Naive thymus-derived CD4-positive, alpha-beta T cell (primary cell): ENCODE measurements at regions not wholly inside any gene's neighbourhood (a gene's known extent, or its start where the extent isn't known, plus 50 kb on each side); places are given as distances from the start of the nearest gene placed in this dataset.

Source experiments
- ATAC-seq: fragments of 150-1000 bp; cut with Tn5 transposase; 2 replicates; pipeline ENCODE4 v1.10.0; 2021; ENCODE audit warnings: mild to moderate bottlenecking, moderate library complexity
- CTCF ChIA-PET: fragments of 350-600 bp; sonication (Branson Sonifier 250); formaldehyde crosslinking; loops from one replicate; lab custom pipeline; 2021; ENCODE audit warnings: antibody characterized with exemption; lab: Charles Lee
- POLR2A ChIA-PET: fragments of 350-600 bp; sonication (Branson Sonifier 250); formaldehyde crosslinking; loops from one replicate; lab custom pipeline; 2021; ENCODE audit warnings: antibody characterized with exemption, inconsistent platforms; lab: Charles Lee
- DNase-seq, 9 donors: peaks; one replicate each; pipeline versions ENCODE4 v3.0.0 to v3.0.0-alpha.2; 2020 to 2022; ENCODE audit warnings: mixed read lengths in 1 of 9
- H3K27ac ChIP-seq: one replicate; pipeline ENCODE4 v1.7.0; 2013; ENCODE audit warnings: mild to moderate bottlenecking, low read depth, low read length, moderate library complexity
- H3K27me3 ChIP-seq, 2 donors: one replicate each; pipeline ENCODE4 v1.7.0; 2013; ENCODE audit warnings: low read length in 2 of 2, mild to moderate bottlenecking in 2 of 2, moderate library complexity in 2 of 2; ENCODE audit not compliant: control insufficient read depth in 2 of 2, insufficient read depth in 2 of 2
- H3K36me3 ChIP-seq, 3 experiments: 1 replicate in 2 of 3; 2 replicates in 1 of 3; pipeline ENCODE4 v1.7.0; 2013; ENCODE audit warnings: low read length in 3 of 3, mild to moderate bottlenecking in 3 of 3, moderate library complexity in 1 of 3; ENCODE audit not compliant: insufficient read depth in 3 of 3, control insufficient read depth in 2 of 3
- H3K4me1 ChIP-seq, 2 donors: one replicate each; pipeline ENCODE4 v1.7.0; 2013; ENCODE audit warnings: low read length in 2 of 2, mild to moderate bottlenecking in 2 of 2, moderate library complexity in 1 of 2; ENCODE audit not compliant: control insufficient read depth in 2 of 2, insufficient read depth in 2 of 2
- H3K4me3 ChIP-seq: 2 replicates; pipeline ENCODE4 v1.7.0; 2013; ENCODE audit warnings: mild to moderate bottlenecking, low read length
- H3K9me3 ChIP-seq, 3 experiments: 1 replicate in 2 of 3; 2 replicates in 1 of 3; pipeline ENCODE4 v1.7.0; 2013; ENCODE audit warnings: low read length in 3 of 3; ENCODE audit not compliant: control insufficient read depth in 2 of 3
- H3K27ac Mint-ChIP-seq, 9 donors: one replicate each; pipeline ENCODE4 v1.8.0; 2020 to 2022; ENCODE audit warnings: mixed read lengths in 9 of 9, mild to moderate bottlenecking in 8 of 9, moderate library complexity in 5 of 9, inconsistent platforms in 2 of 9
- H3K27me3 Mint-ChIP-seq, 5 donors: one replicate each; pipeline ENCODE4 v1.8.0; 2021 to 2022; ENCODE audit warnings: mixed read lengths in 5 of 5, mild to moderate bottlenecking in 1 of 5
- H3K36me3 Mint-ChIP-seq, 5 donors: one replicate each; pipeline ENCODE4 v1.8.0; 2020 to 2022; ENCODE audit warnings: mixed read lengths in 5 of 5, mild to moderate bottlenecking in 3 of 5, inconsistent platforms in 1 of 5
- H3K4me1 Mint-ChIP-seq, 7 donors: one replicate each; pipeline ENCODE4 v1.8.0; 2020 to 2022; ENCODE audit warnings: mixed read lengths in 7 of 7, mild to moderate bottlenecking in 3 of 7, inconsistent platforms in 1 of 7
- H3K4me3 Mint-ChIP-seq, 10 donors: one replicate each; pipeline ENCODE4 v1.8.0; 2020 to 2022; ENCODE audit warnings: mild to moderate bottlenecking in 10 of 10, mixed read lengths in 10 of 10, moderate library complexity in 6 of 10, inconsistent platforms in 2 of 10
- H3K9me3 Mint-ChIP-seq, 11 donors: one replicate each; pipeline ENCODE4 v1.8.0; 2020 to 2022; ENCODE audit warnings: mixed read lengths in 11 of 11, mild to moderate bottlenecking in 4 of 11, inconsistent platforms in 1 of 11, moderate library complexity in 1 of 11
- intact Hi-C, 2 donors: fragments of 100-400 bp; cut with micrococcal nuclease; formaldehyde crosslinking; loops; one replicate each; pipeline ENCODE4 v1.15.1; 2023

DNA sequence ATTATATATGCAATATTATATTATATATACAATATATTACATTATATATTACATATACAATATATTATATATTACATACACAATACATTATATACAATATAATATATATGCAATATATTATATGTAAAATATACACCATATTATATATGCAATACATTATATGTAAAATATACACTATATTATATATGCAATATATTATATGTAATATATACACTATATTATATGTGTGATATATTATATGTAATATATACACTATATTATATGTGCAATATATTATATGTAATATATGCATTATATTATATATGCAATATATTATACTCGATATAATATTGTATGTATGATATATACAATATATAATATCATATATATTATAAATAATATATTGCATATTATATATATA is 457.4 kb downstream of the SMARCA1 start:
- no peak overlapping the region for H3K27ac Mint-ChIP-seq
- intact Hi-C loops = no loop called here
- no peak overlapping the region for H3K4me3 Mint-ChIP-seq
- Histone ChIP-seq H3K36me3 (no peaks in the 10 kb centered on the region), H3K4me1 (no peaks in the 10 kb centered on the region), H3K27me3 (no peaks in the 10 kb centered on the region), H3K27ac (no peak overlapping the region), H3K9me3 (no peaks in the 10 kb centered on the region), H3K4me3 (no peak overlapping the region)
- ChIA-PET POLR2A (no interaction called here), CTCF (no interaction called here)
- DNase-seq (no peak), ATAC-seq (no peak)
- peaks cover 0 to 3% (median 0%) of the 10 kb centered on the region in 11 donors for H3K9me3 Mint-ChIP-seq
- H3K27me3 Mint-ChIP-seq = no peaks in the 10 kb centered on the region
- no peaks in the 10 kb centered on the region for H3K36me3 Mint-ChIP-seq
- H3K4me1 Mint-ChIP-seq = no peaks in the 10 kb centered on the region

DNA sequence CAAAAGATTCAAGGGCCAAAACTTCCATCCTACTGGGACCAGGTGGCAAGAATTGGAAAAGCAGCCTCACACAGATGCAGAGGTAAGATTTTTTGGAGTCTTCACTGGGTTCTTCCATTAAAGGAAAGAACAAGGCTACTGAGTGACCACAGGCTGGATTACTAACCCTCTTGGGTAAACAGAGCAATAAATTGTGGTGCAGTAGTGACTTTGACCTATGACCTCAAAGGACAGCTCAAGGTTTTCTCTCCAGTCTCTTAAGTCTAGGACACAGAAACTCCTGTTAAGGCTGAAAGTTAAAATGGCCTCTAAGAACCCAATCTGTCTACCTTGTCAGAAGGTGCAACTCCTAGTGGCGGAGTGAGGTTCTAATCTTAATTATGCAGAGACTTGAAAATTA is 464.9 kb downstream of the SMARCA1 start:
- no peaks in the 10 kb centered on the region for H3K4me1 ChIP-seq
- CTCF ChIA-PET = no interaction called here
- no peak for DNase-seq
- H3K4me3 ChIP-seq = no peak overlapping the region
- intact Hi-C loops = no loop called here
- ATAC-seq = no peak
- H3K4me1 Mint-ChIP-seq = no peaks in the 10 kb centered on the region
- no peak overlapping the region for H3K27ac ChIP-seq
- no peaks in the 10 kb centered on the region for H3K27me3 ChIP-seq
- H3K27ac Mint-ChIP-seq = no peak overlapping the region
- POLR2A ChIA-PET = no interaction called here
- H3K4me3 Mint-ChIP-seq = no peak overlapping the region
- H3K36me3 ChIP-seq = no peaks in the 10 kb centered on the region
- H3K27me3 Mint-ChIP-seq = peaks cover 0 to 7% (median 0%) of the 10 kb centered on the region in 5 donors
- H3K36me3 Mint-ChIP-seq = no peaks in the 10 kb centered on the region
- H3K9me3 Mint-ChIP-seq = peaks cover 0 to 3% (median 0%) of the 10 kb centered on the region in 11 donors
- no peaks in the 10 kb centered on the region for H3K9me3 ChIP-seq

DNA sequence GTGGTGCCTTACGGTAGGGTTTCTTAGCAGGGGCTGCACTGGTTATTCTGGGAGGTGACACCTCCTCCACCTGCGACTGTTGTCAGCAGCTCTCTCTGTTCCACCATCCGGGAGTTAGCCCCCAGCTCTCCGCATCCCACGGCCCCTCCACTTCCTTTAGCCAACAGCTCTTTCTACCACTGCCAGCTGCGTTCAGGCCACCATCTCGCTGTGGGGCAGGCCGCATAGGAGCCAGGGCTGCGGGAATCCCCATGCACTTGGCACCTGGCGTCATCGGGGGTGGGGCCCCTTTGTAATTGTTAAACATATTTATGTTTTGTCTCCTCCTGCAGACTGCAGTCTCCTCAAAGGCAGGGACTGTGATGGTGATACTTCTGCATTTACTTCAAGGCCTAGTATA is 480.2 kb downstream of the SMARCA1 start:
- peaks cover 0 to 2% (median 0%) of the 10 kb centered on the region in 11 donors for H3K9me3 Mint-ChIP-seq
- ChIA-PET POLR2A (no interaction called here), CTCF (no interaction called here)
- H3K27me3 Mint-ChIP-seq = no peaks in the 10 kb centered on the region
- DNase-seq (no peak), ATAC-seq (no peak)
- no peak overlapping the region for H3K4me3 Mint-ChIP-seq
- no peaks in the 10 kb centered on the region for H3K4me1 Mint-ChIP-seq
- H3K27me3 ChIP-seq = no peaks in the 10 kb centered on the region
- H3K36me3 ChIP-seq = no peaks in the 10 kb centered on the region
- no peak overlapping the region for H3K27ac Mint-ChIP-seq
- no peaks in the 10 kb centered on the region for H3K36me3 Mint-ChIP-seq
- no peak overlapping the region for H3K27ac ChIP-seq
- H3K4me3 ChIP-seq = no peak overlapping the region
- intact Hi-C loops = no loop called here
- no peaks in the 10 kb centered on the region for H3K4me1 ChIP-seq
- H3K9me3 ChIP-seq = no peaks in the 10 kb centered on the region

DNA sequence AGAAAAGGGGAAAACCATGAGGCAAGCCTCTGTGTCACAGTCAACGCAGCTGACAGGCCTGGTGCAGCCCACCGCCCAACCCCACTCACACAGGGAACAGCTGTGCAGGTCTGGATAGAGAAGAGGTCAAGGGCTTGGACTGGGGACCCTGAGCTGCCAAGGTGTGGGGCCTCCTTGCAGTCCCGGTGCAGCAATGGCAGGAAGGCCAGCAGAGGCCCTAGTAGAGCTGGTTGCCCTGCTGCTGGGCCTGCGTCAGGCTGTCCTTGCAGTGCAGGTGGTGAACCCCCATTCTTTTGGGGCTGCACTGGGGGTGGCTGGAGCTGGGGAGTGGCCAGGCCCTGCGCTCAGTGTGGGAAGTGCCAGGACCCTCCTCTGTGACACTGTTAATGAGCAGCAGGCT is 482.0 kb downstream of the SMARCA1 start:
- Histone ChIP-seq H3K9me3 (no peaks in the 10 kb centered on the region), H3K4me3 (no peak overlapping the region), H3K27me3 (no peaks in the 10 kb centered on the region), H3K27ac (no peak overlapping the region), H3K4me1 (no peaks in the 10 kb centered on the region), H3K36me3 (no peaks in the 10 kb centered on the region)
- Mint-ChIP-seq H3K4me3 (no peak overlapping the region), H3K9me3 (peaks cover 0 to 2% (median 0%) of the 10 kb centered on the region in 11 donors), H3K36me3 (no peaks in the 10 kb centered on the region), H3K27me3 (no peaks in the 10 kb centered on the region), H3K27ac (no peak overlapping the region), H3K4me1 (no peaks in the 10 kb centered on the region)
- CTCF ChIA-PET = no interaction called here
- DNase-seq (no peak), ATAC-seq (no peak)
- intact Hi-C loops = no loop called here
- POLR2A ChIA-PET = no interaction called here

DNA sequence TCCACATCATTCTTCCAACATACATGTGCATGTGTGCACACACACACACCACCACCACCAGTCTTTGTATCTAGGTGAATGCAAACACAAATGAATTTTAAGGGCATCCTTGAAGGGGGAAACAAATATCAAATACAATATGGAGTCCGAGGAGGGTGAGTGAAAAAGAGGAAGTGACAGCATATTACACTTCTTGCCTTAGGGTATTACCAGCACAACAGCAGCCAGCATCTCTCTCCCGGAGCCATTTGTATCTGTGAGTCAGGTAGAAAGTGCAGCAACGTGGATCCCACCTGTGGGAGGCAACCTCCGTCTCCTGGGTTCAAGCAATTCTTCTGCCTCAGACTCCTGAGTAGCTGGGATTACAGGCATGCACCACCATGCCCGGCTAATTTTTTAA is 483.2 kb downstream of the SMARCA1 start:
- no peaks in the 10 kb centered on the region for H3K9me3 ChIP-seq
- Mint-ChIP-seq H3K4me1 (no peaks in the 10 kb centered on the region), H3K4me3 (no peak overlapping the region), H3K27me3 (no peaks in the 10 kb centered on the region), H3K9me3 (no peaks in the 10 kb centered on the region), H3K27ac (no peak overlapping the region), H3K36me3 (no peaks in the 10 kb centered on the region)
- intact Hi-C loops = no loop called here
- DNase-seq (no peak), ATAC-seq (no peak)
- H3K4me3 ChIP-seq = no peak overlapping the region
- CTCF ChIA-PET = no interaction called here
- H3K27ac ChIP-seq = no peak overlapping the region
- H3K36me3 ChIP-seq = no peaks in the 10 kb centered on the region
- no peaks in the 10 kb centered on the region for H3K4me1 ChIP-seq
- H3K27me3 ChIP-seq = no peaks in the 10 kb centered on the region
- POLR2A ChIA-PET = no interaction called here

DNA sequence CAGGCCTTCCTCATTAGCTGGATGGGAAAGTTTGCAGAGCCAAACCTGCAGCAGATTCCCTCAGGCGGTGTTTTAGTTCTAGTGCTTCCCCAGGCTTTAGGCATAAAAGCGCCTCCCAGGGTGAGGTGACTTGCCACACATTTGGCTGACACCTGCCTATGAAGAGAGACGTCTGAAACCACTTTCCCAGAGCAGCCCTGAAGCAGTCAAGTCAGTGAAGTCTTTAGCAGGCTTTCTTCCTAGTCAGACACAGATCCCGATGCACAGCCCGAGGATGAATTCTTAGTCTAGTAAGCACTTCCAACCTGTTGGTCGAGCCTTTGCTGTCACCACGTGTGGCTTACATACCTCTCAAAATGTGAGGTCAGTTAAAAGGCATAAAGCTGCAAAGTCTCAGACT is 484.1 kb downstream of the SMARCA1 start:
- ChIA-PET CTCF (no interaction called here), POLR2A (no interaction called here)
- Histone ChIP-seq H3K36me3 (no peaks in the 10 kb centered on the region), H3K27me3 (no peaks in the 10 kb centered on the region), H3K4me3 (no peak overlapping the region), H3K9me3 (no peaks in the 10 kb centered on the region), H3K4me1 (no peaks in the 10 kb centered on the region), H3K27ac (no peak overlapping the region)
- DNase-seq = no peak
- intact Hi-C loops = no loop called here
- H3K4me3 Mint-ChIP-seq = no peak overlapping the region
- no peak overlapping the region for H3K27ac Mint-ChIP-seq
- no peaks in the 10 kb centered on the region for H3K9me3 Mint-ChIP-seq
- ATAC-seq = no peak
- H3K27me3 Mint-ChIP-seq = no peaks in the 10 kb centered on the region
- no peaks in the 10 kb centered on the region for H3K4me1 Mint-ChIP-seq
- no peaks in the 10 kb centered on the region for H3K36me3 Mint-ChIP-seq

DNA sequence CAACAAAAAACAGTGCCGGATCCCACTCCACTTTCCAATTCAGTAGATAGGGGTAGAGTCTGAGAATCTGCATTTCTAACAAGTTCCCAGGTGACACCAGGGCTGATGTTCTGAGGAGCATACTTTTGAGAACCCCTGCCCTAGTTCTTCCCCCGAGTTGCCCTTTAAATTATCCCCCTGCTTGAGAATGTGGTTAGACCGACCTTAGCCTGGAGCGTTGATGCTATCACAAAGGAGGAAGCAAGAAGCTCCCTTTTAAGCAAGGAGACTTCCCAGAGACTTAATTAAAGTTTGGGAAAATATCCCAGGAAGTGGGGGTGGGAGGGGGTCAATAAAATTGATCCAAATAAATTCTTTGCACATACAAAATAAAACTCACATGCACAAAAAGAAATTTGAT is 485.9 kb downstream of the SMARCA1 start:
- Mint-ChIP-seq H3K4me1 (peaks cover 0 to 2% (median 0%) of the 10 kb centered on the region in 7 donors), H3K9me3 (no peaks in the 10 kb centered on the region), H3K36me3 (no peaks in the 10 kb centered on the region), H3K27ac (no peak overlapping the region), H3K27me3 (no peaks in the 10 kb centered on the region), H3K4me3 (no peak overlapping the region)
- Histone ChIP-seq H3K36me3 (no peaks in the 10 kb centered on the region), H3K9me3 (no peaks in the 10 kb centered on the region), H3K4me3 (no peak overlapping the region), H3K27me3 (no peaks in the 10 kb centered on the region), H3K27ac (no peak overlapping the region), H3K4me1 (no peaks in the 10 kb centered on the region)
- intact Hi-C loops = no loop called here
- ChIA-PET POLR2A (no interaction called here), CTCF (no interaction called here)
- no peak for ATAC-seq
- DNase-seq = no peak
